ENCODE measurements at regions not wholly inside any gene's neighbourhood (a gene's known extent, or its start where the extent isn't known, plus 50 kb on each side); places are given as distances from the start of the nearest gene placed in this dataset.

DNA sequence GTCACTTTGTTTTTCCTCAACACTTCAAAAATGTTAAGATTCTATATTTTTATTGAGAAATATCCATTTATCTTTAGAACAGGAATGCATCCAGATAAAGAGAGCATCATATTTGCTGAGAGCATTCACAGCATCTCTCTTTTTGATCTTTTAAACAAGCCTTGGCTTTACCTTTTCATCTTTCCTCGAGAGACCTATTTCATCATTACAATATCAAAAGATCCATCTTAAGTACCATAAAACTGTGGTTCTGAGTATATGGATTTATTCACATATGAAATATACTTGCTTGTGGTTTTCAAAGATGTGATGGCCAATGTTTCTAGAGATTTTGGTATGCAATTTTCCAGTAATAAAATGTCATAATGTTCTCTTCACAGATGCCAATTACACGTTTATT lies 1140.9 kb downstream of the GATA3 start:
- H3K27ac ChIP-seq (ENCODE audit: low read depth in 1 of 2, low read length in 1 of 2) = no peak overlapping the region
- DNase-seq (ENCODE audit: low read depth in 6 of 9, low spot score in 9 of 9) = no peak
- no peaks in the 10 kb centered on the region for H3K27me3 ChIP-seq (ENCODE audit: control insufficient read depth in 2 of 2, insufficient read depth in 1 of 2, low read length in 1 of 2)
- H3K9me3 ChIP-seq (ENCODE audit: control insufficient read depth in 2 of 2, insufficient read depth in 1 of 2, low read length in 1 of 2) = no peaks in the 10 kb centered on the region
- 94% methylated on average over 2 of the region's 2 CpGs for WGBS
- no peaks in the 10 kb centered on the region for H3K36me3 ChIP-seq (ENCODE audit: control insufficient read depth in 2 of 2, insufficient read depth in 2 of 2, low read length in 1 of 2)
- no peaks in the 10 kb centered on the region for H3K4me1 ChIP-seq (ENCODE audit: control insufficient read depth in 2 of 2, insufficient read depth in 2 of 2, low read length in 2 of 2)
- H3K4me3 ChIP-seq (ENCODE audit: low read length in 2 of 2) = no peak overlapping the region

DNA sequence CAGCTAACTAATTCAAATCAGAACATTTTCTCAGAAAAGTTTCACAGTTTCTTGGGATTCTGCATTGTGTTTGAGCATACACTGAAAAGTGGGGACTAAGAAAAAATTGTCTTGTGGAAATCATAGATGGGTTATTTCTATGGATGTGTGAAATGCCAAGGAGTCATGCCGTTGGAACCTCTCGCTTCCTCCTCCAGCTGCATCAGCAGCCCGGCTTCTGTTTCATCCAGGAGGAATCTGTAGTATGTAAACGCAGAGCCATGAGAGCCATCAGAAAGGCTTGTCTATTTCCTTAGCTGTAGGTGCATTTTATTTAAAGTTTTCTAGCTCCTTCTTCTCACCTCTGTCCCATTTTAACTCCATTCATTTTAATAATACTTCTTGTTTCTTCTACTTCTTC lies 1144.1 kb downstream of the GATA3 start:
- H3K27ac ChIP-seq (ENCODE audit: low read depth in 1 of 2, low read length in 1 of 2) = no peak overlapping the region
- H3K27me3 ChIP-seq (ENCODE audit: control insufficient read depth in 2 of 2, insufficient read depth in 1 of 2, low read length in 1 of 2) = no peaks in the 10 kb centered on the region
- H3K9me3 ChIP-seq (ENCODE audit: control insufficient read depth in 2 of 2, insufficient read depth in 1 of 2, low read length in 1 of 2) = no peaks in the 10 kb centered on the region
- no peaks in the 10 kb centered on the region for H3K36me3 ChIP-seq (ENCODE audit: control insufficient read depth in 2 of 2, insufficient read depth in 2 of 2, low read length in 1 of 2)
- no peak for DNase-seq (ENCODE audit: low read depth in 6 of 9, low spot score in 9 of 9)
- 90% methylated on average over 4 of the region's 4 CpGs for WGBS
- H3K4me3 ChIP-seq (ENCODE audit: low read length in 2 of 2) = no peak overlapping the region
- H3K4me1 ChIP-seq (ENCODE audit: control insufficient read depth in 2 of 2, insufficient read depth in 2 of 2, low read length in 2 of 2) = no peaks in the 10 kb centered on the region

DNA sequence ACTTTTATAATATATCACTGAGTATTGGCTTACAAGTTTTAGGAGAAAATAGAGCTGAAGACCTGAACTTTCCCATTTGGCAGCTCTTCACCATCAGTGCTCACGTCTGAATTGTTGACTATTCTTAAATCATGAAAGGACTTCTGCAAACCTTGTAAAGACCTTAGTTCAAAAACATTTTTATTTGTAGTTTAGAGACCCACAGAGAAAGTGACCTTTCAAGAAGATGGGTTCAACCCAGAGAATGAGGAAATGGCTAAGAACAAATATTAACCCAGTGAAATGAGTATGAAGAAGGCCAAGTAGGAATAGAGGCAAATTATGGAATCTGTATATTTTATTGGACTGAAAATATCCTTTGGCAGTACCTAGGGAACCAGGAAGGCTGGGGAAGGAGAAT lies 1151.1 kb downstream of the GATA3 start:
- H3K9me3 ChIP-seq (ENCODE audit: control insufficient read depth in 2 of 2, insufficient read depth in 1 of 2, low read length in 1 of 2) = no peaks in the 10 kb centered on the region
- H3K4me1 ChIP-seq (ENCODE audit: control insufficient read depth in 2 of 2, insufficient read depth in 2 of 2, low read length in 2 of 2) = peaks cover 0 to 4% of the 10 kb centered on the region in 2 donors
- H3K4me3 ChIP-seq (ENCODE audit: low read length in 2 of 2) = no peak overlapping the region
- no peak overlapping the region for H3K27ac ChIP-seq (ENCODE audit: low read depth in 1 of 2, low read length in 1 of 2)
- WGBS = 93% methylated on average over 1 of the region's 1 CpG
- H3K27me3 ChIP-seq (ENCODE audit: control insufficient read depth in 2 of 2, insufficient read depth in 1 of 2, low read length in 1 of 2) = no peaks in the 10 kb centered on the region
- H3K36me3 ChIP-seq (ENCODE audit: control insufficient read depth in 2 of 2, insufficient read depth in 2 of 2, low read length in 1 of 2) = no peaks in the 10 kb centered on the region
- no peak for DNase-seq (ENCODE audit: low read depth in 6 of 9, low spot score in 9 of 9)

DNA sequence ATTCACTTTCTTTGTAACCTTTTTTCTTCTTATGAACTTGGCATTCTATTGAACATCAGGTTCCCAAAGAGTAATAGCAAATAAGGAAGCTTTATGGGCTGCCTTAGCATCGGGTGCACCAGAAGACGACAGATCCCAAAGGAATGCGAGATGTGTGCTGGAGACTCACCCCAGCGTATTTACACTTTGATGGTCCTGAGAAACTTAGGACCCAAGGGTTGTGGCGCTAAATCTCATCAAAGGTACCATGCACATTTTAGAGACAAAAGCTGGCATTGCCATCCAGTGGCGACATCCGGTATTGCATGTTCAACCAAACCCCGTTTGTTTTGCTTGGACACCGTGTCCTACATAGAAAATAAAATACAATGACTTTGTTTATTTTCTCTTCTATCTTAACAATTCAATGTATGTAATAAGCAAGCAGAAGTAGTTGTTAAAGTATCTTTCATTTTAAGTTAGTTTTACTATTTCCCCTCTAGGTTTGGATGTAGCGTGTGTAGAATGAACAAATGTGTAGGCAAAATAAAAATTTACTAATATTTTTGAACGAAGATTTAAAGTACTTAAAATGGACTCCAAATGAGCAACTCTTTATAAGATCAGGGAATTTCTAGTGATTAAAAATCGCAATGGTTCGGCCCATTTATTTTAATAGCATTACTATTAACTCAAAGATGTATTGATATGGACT lies 1154.8 kb downstream of the GATA3 start:
- WGBS = 29% methylated on average over 13 of the region's 13 CpGs
- H3K4me1 ChIP-seq (ENCODE audit: control insufficient read depth in 2 of 2, insufficient read depth in 2 of 2, low read length in 2 of 2) = peaks cover 0 to 4% of the 10 kb centered on the region in 2 donors
- H3K27me3 ChIP-seq (ENCODE audit: control insufficient read depth in 2 of 2, insufficient read depth in 1 of 2, low read length in 1 of 2) = no peaks in the 10 kb centered on the region
- no peak overlapping the region for H3K4me3 ChIP-seq (ENCODE audit: low read length in 2 of 2)
- H3K36me3 ChIP-seq (ENCODE audit: control insufficient read depth in 2 of 2, insufficient read depth in 2 of 2, low read length in 1 of 2) = no peaks in the 10 kb centered on the region
- DNase-seq (ENCODE audit: low read depth in 6 of 9, low spot score in 9 of 9) = peak; percentile 41 to 85 (median 72)
- H3K9me3 ChIP-seq (ENCODE audit: control insufficient read depth in 2 of 2, insufficient read depth in 1 of 2, low read length in 1 of 2) = no peaks in the 10 kb centered on the region
- H3K27ac ChIP-seq (ENCODE audit: low read depth in 1 of 2, low read length in 1 of 2) = no peak overlapping the region

DNA sequence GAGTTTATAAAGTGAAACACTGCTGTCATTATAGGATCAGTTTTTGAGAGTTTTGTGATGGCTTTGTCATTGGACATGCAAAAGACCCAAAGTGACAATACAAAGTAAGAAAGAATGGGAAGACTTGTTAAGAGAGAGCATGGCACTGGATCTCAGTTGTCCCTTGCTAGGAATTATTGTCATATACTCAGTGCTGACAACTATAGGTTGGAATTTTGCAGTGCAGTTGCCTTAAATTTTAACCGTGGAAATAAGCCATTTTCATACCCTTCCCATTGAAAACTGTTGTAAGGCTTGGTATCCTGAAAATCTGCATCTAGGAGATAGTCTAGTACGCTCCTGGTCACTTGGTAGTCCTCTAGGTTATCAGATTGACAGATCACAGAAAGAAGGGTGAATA lies 1156.7 kb downstream of the GATA3 start:
- no peaks in the 10 kb centered on the region for H3K36me3 ChIP-seq (ENCODE audit: control insufficient read depth in 2 of 2, insufficient read depth in 2 of 2, low read length in 1 of 2)
- H3K4me1 ChIP-seq (ENCODE audit: control insufficient read depth in 2 of 2, insufficient read depth in 2 of 2, low read length in 2 of 2) = peaks cover 0 to 4% of the 10 kb centered on the region in 2 donors
- no peaks in the 10 kb centered on the region for H3K27me3 ChIP-seq (ENCODE audit: control insufficient read depth in 2 of 2, insufficient read depth in 1 of 2, low read length in 1 of 2)
- WGBS = 82% methylated on average over 2 of the region's 2 CpGs
- no peak overlapping the region for H3K4me3 ChIP-seq (ENCODE audit: low read length in 2 of 2)
- no peak overlapping the region for H3K27ac ChIP-seq (ENCODE audit: low read depth in 1 of 2, low read length in 1 of 2)
- H3K9me3 ChIP-seq (ENCODE audit: control insufficient read depth in 2 of 2, insufficient read depth in 1 of 2, low read length in 1 of 2) = no peaks in the 10 kb centered on the region
- no peak for DNase-seq (ENCODE audit: low read depth in 6 of 9, low spot score in 9 of 9)

DNA sequence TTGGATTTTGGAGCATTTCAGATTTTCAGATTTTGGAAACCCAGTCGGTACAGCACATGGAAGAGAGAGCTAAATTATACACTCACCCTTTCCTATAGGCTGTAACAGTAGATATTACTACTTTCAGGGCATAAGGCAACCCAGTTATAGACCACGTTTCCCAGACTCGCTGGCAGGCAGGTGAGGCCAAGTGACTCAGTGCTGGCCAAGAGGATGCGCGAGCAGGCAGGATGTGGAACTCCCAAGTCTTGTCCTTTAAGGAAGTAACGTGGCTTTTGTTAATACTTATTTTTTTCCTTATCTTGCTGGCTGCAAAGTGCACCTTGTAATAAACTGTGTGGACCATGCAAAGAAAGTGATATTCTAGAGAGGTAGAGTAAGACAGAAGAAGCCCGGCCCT lies 1160.1 kb downstream of the GATA3 start:
- WGBS = 81% methylated on average over 7 of the region's 7 CpGs
- Histone ChIP-seq H3K36me3 (ENCODE audit: control insufficient read depth in 2 of 2, insufficient read depth in 2 of 2, low read length in 1 of 2) (no peaks in the 10 kb centered on the region), H3K27ac (ENCODE audit: low read depth in 1 of 2, low read length in 1 of 2) (no peak overlapping the region), H3K4me3 (ENCODE audit: low read length in 2 of 2) (no peak overlapping the region), H3K27me3 (ENCODE audit: control insufficient read depth in 2 of 2, insufficient read depth in 1 of 2, low read length in 1 of 2) (no peaks in the 10 kb centered on the region), H3K4me1 (ENCODE audit: control insufficient read depth in 2 of 2, insufficient read depth in 2 of 2, low read length in 2 of 2) (no peaks in the 10 kb centered on the region), H3K9me3 (ENCODE audit: control insufficient read depth in 2 of 2, insufficient read depth in 1 of 2, low read length in 1 of 2) (no peaks in the 10 kb centered on the region)
- no peak for DNase-seq (ENCODE audit: low read depth in 6 of 9, low spot score in 9 of 9)

DNA sequence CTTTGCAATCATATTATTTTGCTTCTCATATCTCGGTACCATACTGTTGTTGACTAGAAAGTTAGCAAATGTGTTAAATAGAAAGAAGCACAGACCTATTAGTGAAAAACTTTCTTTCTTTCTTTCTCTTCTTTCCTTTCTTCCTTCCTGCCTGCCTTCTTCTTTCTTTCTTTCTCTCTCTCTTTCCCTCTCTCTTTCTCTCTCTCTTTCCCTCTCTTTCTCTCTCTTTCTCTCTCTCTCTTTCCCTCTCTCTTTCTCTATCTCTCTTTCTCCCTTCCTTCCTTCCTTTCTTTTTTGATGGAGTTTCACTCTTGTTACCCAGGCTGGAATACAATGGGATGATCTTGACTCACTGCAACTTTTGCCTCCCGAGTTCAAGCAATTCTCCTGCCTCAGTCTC lies 1160.6 kb downstream of the GATA3 start:
- Histone ChIP-seq H3K9me3 (ENCODE audit: control insufficient read depth in 2 of 2, insufficient read depth in 1 of 2, low read length in 1 of 2) (no peaks in the 10 kb centered on the region), H3K4me1 (ENCODE audit: control insufficient read depth in 2 of 2, insufficient read depth in 2 of 2, low read length in 2 of 2) (no peaks in the 10 kb centered on the region), H3K27me3 (ENCODE audit: control insufficient read depth in 2 of 2, insufficient read depth in 1 of 2, low read length in 1 of 2) (no peaks in the 10 kb centered on the region), H3K36me3 (ENCODE audit: control insufficient read depth in 2 of 2, insufficient read depth in 2 of 2, low read length in 1 of 2) (no peaks in the 10 kb centered on the region), H3K4me3 (ENCODE audit: low read length in 2 of 2) (no peak overlapping the region), H3K27ac (ENCODE audit: low read depth in 1 of 2, low read length in 1 of 2) (no peak overlapping the region)
- DNase-seq (ENCODE audit: low read depth in 6 of 9, low spot score in 9 of 9) = no peak
- WGBS = over 99% methylated on average over 2 of the region's 2 CpGs

DNA sequence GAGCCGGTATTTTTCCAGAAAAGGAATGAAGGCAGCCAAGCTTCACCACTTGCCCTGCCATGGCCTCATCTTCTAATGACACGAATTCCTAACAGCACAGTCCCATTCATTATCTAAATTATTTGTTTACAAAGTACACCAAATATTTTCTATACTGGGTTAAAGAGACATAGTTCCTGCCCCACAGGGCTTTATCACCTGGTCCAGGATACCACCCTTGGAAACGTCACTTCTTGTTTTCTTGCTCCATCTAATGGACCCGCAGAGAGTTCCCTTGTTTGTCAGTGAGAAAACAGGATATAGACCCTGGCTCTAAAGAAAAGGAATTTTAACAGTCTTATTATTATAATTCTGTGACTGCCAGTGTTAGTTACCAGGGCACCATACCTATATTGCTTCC lies 1165.4 kb downstream of the GATA3 start:
- Histone ChIP-seq H3K4me1 (ENCODE audit: control insufficient read depth in 2 of 2, insufficient read depth in 2 of 2, low read length in 2 of 2) (no peaks in the 10 kb centered on the region), H3K27me3 (ENCODE audit: control insufficient read depth in 2 of 2, insufficient read depth in 1 of 2, low read length in 1 of 2) (no peaks in the 10 kb centered on the region), H3K27ac (ENCODE audit: low read depth in 1 of 2, low read length in 1 of 2) (no peak overlapping the region), H3K9me3 (ENCODE audit: control insufficient read depth in 2 of 2, insufficient read depth in 1 of 2, low read length in 1 of 2) (no peaks in the 10 kb centered on the region), H3K4me3 (ENCODE audit: low read length in 2 of 2) (no peak overlapping the region), H3K36me3 (ENCODE audit: control insufficient read depth in 2 of 2, insufficient read depth in 2 of 2, low read length in 1 of 2) (no peaks in the 10 kb centered on the region)
- no peak for DNase-seq (ENCODE audit: low read depth in 6 of 9, low spot score in 9 of 9)
- WGBS = 85% methylated on average over 4 of the region's 4 CpGs

DNA sequence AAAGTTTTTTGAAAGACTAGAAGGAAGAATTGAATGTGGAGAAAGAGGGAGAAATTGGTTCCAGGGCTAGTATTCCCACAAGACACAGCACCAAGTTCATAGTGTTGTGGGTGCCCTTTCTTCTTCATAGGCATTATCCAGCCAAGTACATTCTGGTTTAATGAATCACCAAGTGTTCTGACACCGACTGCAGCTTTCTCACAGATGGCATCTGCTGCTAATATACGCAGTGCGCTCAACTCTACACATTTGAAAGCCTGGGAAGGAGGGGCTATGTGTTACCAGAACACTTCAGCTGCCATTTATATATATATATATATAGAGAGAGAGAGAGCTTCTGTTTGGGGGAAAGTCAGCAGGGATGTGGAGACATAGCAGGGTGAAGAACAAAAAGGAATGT lies 1168.4 kb downstream of the GATA3 start:
- H3K9me3 ChIP-seq (ENCODE audit: control insufficient read depth in 2 of 2, insufficient read depth in 1 of 2, low read length in 1 of 2) = no peaks in the 10 kb centered on the region
- 98% methylated on average over 3 of the region's 3 CpGs for WGBS
- no peaks in the 10 kb centered on the region for H3K36me3 ChIP-seq (ENCODE audit: control insufficient read depth in 2 of 2, insufficient read depth in 2 of 2, low read length in 1 of 2)
- no peak for DNase-seq (ENCODE audit: low read depth in 6 of 9, low spot score in 9 of 9)
- H3K4me1 ChIP-seq (ENCODE audit: control insufficient read depth in 2 of 2, insufficient read depth in 2 of 2, low read length in 2 of 2) = no peaks in the 10 kb centered on the region
- no peak overlapping the region for H3K4me3 ChIP-seq (ENCODE audit: low read length in 2 of 2)
- H3K27me3 ChIP-seq (ENCODE audit: control insufficient read depth in 2 of 2, insufficient read depth in 1 of 2, low read length in 1 of 2) = no peaks in the 10 kb centered on the region
- no peak overlapping the region for H3K27ac ChIP-seq (ENCODE audit: low read depth in 1 of 2, low read length in 1 of 2)
